HG03442 (cell line): ENCODE measurements at regions not wholly inside any gene's neighbourhood (a gene's known extent, or its start where the extent isn't known, plus 50 kb on each side); places are given as distances from the start of the nearest gene placed in this dataset.
"Not testable (repeated sequence)": the region's sequence is repeated elsewhere in the genome, so short reads cannot be mapped to it uniquely, and the experiment has no call there.

Experiments
- ATAC-seq: cut with Tn5 transposase; IDR thresholded peaks from one replicate; pipeline ENCODE4 v1.9.1; 2021; ENCODE audit warnings: mild to moderate bottlenecking, moderate library complexity; ENCODE audit not compliant: unreplicated experiment

DNA sequence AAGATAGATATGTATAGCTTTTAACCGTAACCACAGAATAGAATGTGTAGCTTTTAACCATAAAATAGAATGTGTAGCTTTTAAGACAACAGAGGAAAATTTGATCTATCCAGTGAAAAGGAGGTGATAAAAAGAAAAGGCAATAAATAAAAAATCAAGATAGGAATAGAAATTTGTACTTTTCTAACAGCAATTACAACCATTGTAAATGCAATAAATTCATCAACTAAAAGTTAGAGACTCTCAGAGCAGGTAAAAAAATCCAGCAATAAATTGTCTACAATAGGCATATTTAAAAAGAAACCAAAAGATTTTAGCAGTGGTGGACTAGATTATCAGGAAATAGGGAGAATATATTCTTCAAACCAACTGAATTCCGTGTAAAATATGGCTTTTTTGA, 63.8 kb upstream of the ABHD2 start:
- no peak for ATAC-seq

DNA sequence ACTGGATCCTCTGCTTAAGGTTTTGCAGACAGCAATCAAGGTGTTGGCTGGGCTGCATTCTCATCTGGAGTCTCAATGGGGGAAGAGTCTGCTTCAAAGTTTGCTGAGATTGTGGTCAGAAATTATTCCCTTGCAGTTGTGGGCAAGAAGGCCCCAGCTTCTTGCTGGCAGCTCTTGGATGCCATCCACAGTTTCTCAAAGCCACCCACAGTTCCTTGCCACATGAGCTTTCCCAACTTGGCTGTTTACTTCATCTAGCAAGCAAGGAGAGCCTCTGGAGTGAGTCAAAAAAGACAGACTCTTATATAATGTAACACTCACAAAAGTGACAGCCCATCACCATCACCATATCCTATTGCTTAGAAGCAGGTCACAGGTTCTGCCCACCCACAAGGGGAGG, 62.1 kb upstream of the ABHD2 start:
- ATAC-seq = no peak

DNA sequence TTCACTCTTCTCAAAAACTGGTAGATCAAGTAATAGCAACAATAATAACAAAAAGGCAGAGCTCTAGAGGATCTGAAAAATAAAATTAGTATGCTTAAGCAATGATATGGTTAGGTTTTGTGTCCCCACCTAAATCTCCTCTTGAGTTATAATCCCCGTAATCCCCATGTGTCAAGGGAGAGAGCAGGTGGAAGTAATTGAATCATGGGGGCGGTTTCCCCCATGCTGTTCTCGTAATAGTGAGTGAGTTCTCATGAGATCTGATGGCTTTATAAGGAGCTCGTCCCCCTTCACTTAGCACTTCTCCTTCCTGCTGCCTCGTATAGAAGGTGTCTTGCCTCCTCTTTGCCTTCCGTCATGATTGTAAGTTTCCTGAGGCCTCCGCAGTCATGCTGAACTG, 60.2 kb upstream of the ABHD2 start:
- ATAC-seq = no peak

DNA sequence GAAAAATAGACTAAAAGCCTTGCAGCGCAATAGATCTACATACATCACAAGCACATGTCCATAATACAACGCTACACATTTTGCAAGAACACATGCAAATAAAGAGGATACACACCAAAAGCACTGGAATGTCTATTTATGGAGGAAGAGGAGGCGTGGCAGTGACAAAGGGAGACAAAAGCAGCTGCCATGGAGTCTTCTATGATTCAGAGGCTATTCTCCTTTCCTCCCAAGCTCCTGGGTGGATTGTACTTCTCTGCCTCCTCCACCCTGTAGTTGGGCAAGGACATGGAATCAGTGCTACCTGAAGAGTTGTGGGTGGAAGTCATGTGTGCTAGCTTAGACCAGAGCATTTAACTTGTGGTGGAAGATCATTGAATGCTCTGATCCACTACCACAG, 57.9 kb upstream of the ABHD2 start:
- no peak for ATAC-seq

DNA sequence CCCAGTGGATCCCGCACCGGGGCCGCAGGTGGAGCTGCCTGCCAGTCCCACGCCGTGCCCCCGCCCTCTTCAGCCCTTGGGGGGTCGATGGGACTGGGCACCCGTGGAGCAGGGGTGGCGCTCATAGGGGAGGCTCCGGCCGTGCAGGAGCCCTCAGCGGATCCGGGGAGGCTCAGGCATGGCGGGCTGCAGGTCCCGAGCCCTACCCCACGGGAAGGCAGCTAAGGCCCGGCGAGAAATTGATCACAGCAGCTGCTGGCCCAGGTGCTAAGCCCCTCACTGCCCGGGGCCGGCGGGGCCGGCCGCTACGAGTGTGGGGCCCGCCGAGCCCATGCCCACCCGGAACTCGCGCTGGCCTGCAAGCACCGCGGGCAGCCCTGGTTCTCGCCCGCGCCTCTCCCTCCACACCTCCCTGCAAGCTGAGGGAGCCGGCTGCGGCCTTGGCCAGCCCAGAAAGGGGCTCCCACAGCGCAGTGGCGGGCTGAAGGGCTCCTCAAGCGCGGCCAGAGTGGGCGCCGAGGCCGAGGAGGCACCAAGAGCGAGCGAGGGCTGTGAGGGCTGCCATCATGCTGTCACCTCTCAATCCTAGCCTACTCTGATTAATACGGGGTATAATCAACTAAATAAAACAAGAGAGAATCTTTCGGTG, 56.5 kb upstream of the ABHD2 start:
- not testable (repeated sequence) for ATAC-seq

DNA sequence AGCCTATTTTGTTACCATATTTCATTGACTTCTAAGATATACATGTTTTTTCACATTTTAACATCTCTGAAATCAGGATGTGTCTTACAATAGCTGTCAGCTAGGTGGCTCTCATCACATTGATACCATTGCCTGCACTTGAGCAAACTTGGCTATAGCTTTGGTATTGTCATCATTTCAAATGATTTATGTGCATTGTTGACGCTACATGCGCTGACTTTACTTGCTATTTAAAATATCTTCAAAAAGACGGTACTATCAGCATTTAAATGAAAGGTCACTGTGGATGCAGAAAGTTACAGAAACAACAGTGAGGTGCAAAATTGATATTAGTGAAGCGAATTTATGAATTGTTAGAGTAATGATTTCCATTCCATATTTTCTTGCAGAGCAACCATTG, 54.0 kb upstream of the ABHD2 start:
- no peak for ATAC-seq

DNA sequence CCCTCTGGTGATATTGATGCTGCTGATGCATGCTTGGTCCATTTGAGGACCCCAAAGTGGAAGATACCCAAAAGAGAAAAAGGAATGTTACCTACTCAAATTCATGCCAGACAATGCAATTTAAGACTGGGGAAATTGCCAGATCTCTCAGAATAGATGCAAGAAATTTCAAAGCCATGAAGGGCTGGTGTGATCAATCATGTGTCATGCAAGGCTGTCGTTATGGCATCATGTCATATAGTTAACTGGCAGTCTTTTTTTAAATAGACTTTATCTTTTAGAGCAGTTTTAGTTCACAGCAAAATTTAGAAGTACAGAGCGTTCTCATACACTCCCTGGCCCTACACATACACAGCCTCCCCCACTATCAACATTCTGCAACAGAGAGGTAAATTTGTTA, 53.1 kb upstream of the ABHD2 start:
- no peak for ATAC-seq

DNA sequence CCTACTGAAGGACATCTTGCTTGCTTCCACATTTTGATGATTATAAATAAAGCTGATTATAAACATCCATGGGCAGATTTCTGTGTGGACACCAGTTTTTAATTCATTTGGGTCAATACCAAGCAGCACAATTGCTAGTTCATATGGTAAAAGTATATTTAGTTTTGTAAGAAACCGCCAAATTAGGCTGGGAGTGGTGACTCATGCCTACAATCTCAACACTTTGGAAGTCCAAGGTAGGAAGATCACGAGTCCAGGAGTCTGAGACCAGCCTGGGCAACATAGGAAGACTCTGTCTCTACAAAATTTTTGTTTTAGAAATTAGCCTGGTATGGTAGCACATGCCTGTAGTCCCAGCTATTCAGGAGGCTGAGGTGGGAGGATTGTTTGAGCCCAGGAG, 52.6 kb upstream of the ABHD2 start:
- no peak for ATAC-seq

DNA sequence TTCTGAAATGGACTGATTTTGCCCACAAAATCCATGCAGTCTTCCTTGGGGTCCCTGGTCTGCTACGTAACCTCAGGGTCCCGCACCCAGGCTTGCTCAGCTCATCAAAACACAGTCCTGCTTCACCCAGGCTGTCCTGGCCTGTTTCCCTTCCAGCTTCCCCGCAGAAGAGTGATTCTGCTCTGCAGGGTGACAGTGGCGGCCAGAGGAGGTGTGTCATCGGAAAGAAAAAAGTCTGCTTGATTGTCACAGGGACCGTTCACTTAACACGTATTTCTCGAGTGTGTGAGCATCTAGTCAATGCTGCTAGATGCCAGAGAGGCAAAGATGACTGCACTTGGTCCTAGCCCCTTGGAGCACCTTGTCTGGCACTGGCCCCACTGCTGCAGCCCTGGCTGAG, 50.1 kb upstream of the ABHD2 start:
- no peak for ATAC-seq
